ENCODE measurements at regions not wholly inside any gene's neighbourhood (a gene's known extent, or its start where the extent isn't known, plus 50 kb on each side); places are given as distances from the start of the nearest gene placed in this dataset.

- no peak for TF ChIP-seq ARID4B (CRISPR knock-in tag; IDR thresholded peaks at IDR 0.05; ENCODE audit: borderline replicate concordance)
- no peak for TF ChIP-seq ATF2 (CRISPR knock-in tag; IDR thresholded peaks at IDR 0.05; ENCODE audit: borderline replicate concordance, low read depth)
- TF ChIP-seq SP1 (CRISPR knock-in tag; conservative IDR thresholded peaks at IDR 0.05): no peak
Measured at GRCh38 chr4:114754616-114755015, 156.0 kb downstream of the UGT8 start (continued).

GRCh38 chr4:114758066-114758465 lies 159.5 kb downstream of the UGT8 start:
- peaks cover 18% of the 10 kb centered on the region; the same call in 1 of the 2 replicates for H3K4me1 Mint-ChIP-seq
- H3K27ac Mint-ChIP-seq: no peak overlapping the region
- TF ChIP-seq PREB (CRISPR knock-in tag; IDR thresholded peaks at IDR 0.05; ENCODE audit: borderline replicate concordance) (no peak), ZNF425 (CRISPR knock-in tag; conservative IDR thresholded peaks at IDR 0.05) (no peak), NR2C2 (CRISPR knock-in tag; IDR thresholded peaks at IDR 0.05) (no peak), STAT6 (CRISPR knock-in tag; conservative IDR thresholded peaks at IDR 0.05; ENCODE audit: low read depth) (no peak), OVOL2 (CRISPR knock-in tag; IDR thresholded peaks at IDR 0.05; ENCODE audit: borderline replicate concordance) (no peak), NR1H2 (CRISPR knock-in tag; IDR thresholded peaks at IDR 0.05) (no peak)
- DNase-seq (ENCODE audit: low spot score) (no peak), ATAC-seq (no peak)
- no peaks in the 10 kb centered on the region for H3K9me3 Mint-ChIP-seq
- no peaks in the 10 kb centered on the region for H3K36me3 Mint-ChIP-seq
- H3K4me3 Mint-ChIP-seq: no peak overlapping the region
- H3K27me3 Mint-ChIP-seq (ENCODE audit: low read depth): no peaks in the 10 kb centered on the region
- ChIA-PET CTCF (no interaction called here), POLR2A (no interaction called here)

GRCh38 chr4:114768501-114768900 lies 169.9 kb downstream of the UGT8 start:
- CTCF ChIA-PET: no interaction called here
- no peak overlapping the region for H3K4me3 Mint-ChIP-seq
- TF ChIP-seq SP1 (CRISPR knock-in tag; conservative IDR thresholded peaks at IDR 0.05): no peak
- no peak for TF ChIP-seq TP53 (CRISPR knock-in tag; IDR thresholded peaks at IDR 0.05)
- TF ChIP-seq SOX15 (CRISPR knock-in tag; IDR thresholded peaks at IDR 0.05): no peak
- TF ChIP-seq FOXK1 (CRISPR knock-in tag; IDR thresholded peaks at IDR 0.05): no peak
- TF ChIP-seq TCF7 (CRISPR knock-in tag; IDR thresholded peaks at IDR 0.05; ENCODE audit: low read depth): no peak
- no peak for TF ChIP-seq AR (CRISPR knock-in tag; IDR thresholded peaks at IDR 0.05)
- TF ChIP-seq KAT7 (CRISPR knock-in tag; IDR thresholded peaks at IDR 0.05; ENCODE audit: borderline replicate concordance): no peak
- no peak for TF ChIP-seq SMAD3 (CRISPR knock-in tag; IDR thresholded peaks at IDR 0.05; ENCODE audit: borderline replicate concordance)
- TF ChIP-seq EMX1 (CRISPR knock-in tag; IDR thresholded peaks at IDR 0.05): no peak
- TF ChIP-seq E2F1 (CRISPR knock-in tag; IDR thresholded peaks at IDR 0.05): no peak

More at GRCh38 chr4:114768501-114768900, 169.9 kb downstream of the UGT8 start:
- H3K4me1 Mint-ChIP-seq: no peaks in the 10 kb centered on the region
- no peaks in the 10 kb centered on the region for H3K9me3 Mint-ChIP-seq
- no peak overlapping the region for H3K27ac Mint-ChIP-seq
- no peaks in the 10 kb centered on the region for H3K36me3 Mint-ChIP-seq
- ATAC-seq (no peak), DNase-seq (ENCODE audit: low spot score) (no peak)
- no peaks in the 10 kb centered on the region for H3K27me3 Mint-ChIP-seq (ENCODE audit: low read depth)
- POLR2A ChIA-PET: no interaction called here
